ENCODE measurements at regions not wholly inside any gene's neighbourhood (a gene's known extent, or its start where the extent isn't known, plus 50 kb on each side); places are given as distances from the start of the nearest gene placed in this dataset.

- no peak for DNase-seq (ENCODE audit: low read depth)
These were observed 152.0 kb downstream of the CHRM3 start for GRCh38 chr1:239538239-239538988.

DNA sequence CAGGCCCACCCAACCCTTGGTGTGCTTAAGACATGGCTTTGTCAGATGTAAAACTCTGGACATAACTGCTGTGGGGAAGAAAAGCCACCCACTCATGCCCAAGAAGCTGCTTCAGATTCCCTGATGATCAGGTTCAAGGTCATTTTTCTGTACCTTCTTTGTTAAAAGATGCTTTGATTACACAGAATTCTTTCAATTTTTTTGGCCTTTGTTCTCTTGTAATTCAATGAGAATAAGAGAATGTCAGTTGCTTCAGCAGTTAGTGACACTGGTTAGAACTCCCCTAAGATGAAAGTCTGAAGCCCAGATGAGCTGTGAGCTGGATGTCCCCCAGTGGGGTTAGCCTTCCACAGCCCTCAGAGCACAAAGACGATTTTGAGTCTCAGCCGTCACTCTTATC is 152.7 kb downstream of the CHRM3 start:
- DNase-seq (ENCODE audit: low read depth), result no peak

DNA sequence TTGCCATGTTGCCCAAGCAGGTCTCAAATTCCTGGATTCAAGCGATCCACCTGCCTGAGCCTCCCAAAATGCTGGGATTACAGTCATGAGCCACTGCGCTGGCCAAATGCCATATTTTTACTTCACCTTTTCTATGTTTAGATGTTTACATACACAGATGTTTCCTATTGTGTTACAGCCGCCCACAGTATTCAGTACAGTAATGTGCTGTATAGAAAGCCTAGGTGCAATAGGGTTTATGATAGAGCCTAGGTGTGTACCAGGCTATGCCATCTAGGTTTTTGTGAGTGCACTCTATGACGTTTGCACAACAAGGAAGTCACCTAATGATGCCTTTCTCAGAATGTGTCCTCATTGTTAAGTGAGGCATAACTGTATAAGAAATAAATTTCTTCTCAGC is 153.4 kb downstream of the CHRM3 start:
- DNase-seq (ENCODE audit: low read depth), result no peak

- no peak for DNase-seq (ENCODE audit: low read depth)
These were observed 157.5 kb downstream of the CHRM3 start for GRCh38 chr1:239543873-239544272.

DNA sequence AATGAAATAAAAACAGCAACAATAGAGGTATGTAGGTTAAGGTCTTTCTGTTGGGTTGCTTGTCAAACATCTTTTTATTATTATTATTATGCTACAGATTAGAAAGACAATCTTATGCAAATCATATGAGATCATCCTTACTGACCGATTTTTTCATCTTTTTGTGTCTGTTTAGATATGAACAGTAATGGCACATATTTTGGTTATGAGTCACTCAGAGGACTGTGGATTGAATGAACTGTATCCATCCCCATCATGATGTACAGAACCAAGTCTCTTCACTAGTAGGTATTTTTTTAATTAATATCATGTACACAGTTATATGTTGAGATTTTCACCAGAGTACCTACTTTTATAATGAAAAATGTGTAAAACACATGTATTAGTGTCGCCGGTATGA is 159.1 kb downstream of the CHRM3 start:
- no peak for DNase-seq (ENCODE audit: low read depth)

DNA sequence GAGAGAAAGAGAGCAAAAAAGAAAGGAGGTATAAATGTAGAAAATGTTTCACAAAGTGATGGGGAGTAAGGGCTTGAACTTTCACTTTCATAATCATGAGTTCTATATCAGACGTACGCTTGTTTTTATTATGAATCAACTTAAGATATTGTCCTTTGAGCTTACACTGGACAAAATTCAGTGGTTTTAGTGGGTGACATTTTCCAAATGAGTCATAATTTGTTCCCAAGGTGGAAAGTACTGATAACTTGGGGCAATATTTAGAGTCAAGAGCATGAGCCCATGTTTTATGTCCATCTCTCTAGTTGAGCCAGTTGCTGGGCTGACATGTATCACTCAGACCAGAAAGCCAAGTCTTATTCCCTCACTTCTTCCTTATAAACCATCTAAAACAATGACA is 161.6 kb downstream of the CHRM3 start:
- no peak for DNase-seq (ENCODE audit: low read depth)

GRCh38 chr1:239550178-239550577 is 163.8 kb downstream of the CHRM3 start:
- DNase-seq (ENCODE audit: low read depth), result no peak

GRCh38 chr1:239555350-239555749 is 169.0 kb downstream of the CHRM3 start:
- no peak for DNase-seq (ENCODE audit: low read depth)

- DNase-seq (ENCODE audit: low read depth), result no peak
These were observed 172.2 kb downstream of the CHRM3 start for GRCh38 chr1:239558559-239558958.

DNA sequence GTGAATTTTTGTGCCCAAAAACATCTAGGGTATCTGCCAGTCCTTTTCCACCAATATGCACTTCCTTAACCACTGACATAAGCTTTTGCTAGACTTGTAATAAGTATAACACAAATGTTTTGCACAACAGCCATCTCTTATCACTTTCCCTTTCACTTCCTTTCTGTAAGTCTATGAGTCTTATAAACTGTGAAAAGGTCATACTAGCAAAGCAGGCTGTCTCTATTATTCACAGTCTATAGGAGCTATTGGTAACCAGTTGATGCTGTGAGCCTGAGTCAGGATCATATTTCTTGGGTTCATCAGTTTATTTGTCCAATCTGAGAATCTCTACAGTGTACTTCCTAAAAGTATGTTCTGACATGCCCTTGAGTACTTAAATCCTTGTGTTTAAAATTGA is 172.6 kb downstream of the CHRM3 start:
- DNase-seq (ENCODE audit: low read depth), result no peak

GRCh38 chr1:239560921-239561320 is 174.6 kb downstream of the CHRM3 start:
- no peak for DNase-seq (ENCODE audit: low read depth)

DNA sequence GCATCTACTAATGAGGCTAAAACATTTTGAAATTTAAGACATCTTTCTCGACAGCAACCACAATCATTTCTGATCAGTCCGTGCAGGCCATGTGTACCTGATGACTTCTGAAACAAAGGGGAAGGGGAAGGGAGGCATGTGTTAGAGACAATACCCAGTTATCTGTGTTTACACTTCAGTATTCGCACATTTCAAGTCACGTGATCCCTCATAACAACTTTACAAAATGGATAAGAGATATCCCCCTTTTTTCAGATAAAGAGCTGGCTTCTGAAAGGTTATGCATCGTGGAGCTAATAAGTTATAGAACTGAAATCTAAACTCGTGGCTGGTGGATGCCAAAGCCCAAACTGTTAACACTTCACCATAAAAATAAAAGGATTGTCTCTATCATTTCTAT is 175.7 kb downstream of the CHRM3 start:
- no peak for DNase-seq (ENCODE audit: low read depth)

DNA sequence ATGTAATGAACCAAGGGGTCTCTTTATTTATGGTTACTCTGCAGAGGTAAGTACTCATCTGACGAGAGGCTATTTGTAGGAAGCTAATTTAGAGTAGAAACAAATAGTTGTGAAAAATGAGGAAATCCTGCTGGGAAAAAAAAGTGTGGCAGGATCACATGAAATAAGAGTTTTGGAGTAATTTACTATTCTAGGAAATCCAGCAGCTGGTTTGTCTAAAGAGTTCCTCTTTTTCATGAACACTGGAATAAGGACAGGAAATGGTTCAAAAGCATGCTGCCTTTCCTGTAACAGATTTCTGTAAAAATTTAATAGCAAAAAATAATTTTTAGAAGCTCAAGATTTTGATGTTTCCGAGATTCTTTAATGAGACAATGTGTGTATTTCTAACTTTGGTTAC is 177.3 kb downstream of the CHRM3 start:
- no peak for DNase-seq (ENCODE audit: low read depth)

- no peak for DNase-seq (ENCODE audit: low read depth)
These were observed 179.7 kb downstream of the CHRM3 start for GRCh38 chr1:239566074-239566473.

GRCh38 chr1:239570878-239571277 is 184.5 kb downstream of the CHRM3 start:
- DNase-seq (ENCODE audit: low read depth), result no peak

DNA sequence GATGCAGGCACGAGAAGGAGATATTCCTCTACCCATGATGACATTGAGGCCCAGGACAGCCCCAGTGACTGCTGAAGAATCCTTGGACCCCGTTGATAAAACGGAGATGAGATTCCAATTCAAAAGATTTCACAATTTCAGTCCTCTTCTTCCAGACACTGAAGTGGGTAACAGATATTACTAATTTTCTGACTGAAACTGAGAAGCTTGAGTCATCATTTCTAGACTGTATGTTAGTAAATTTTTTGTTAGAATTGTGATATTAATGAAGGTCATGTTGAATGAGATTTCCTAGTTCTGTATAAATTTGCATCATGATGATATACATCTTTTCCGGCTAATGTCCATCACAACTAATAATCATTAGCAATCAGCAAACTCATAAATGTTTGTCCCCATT is 185.8 kb downstream of the CHRM3 start:
- no peak for DNase-seq (ENCODE audit: low read depth)

GRCh38 chr1:239574112-239574511 is 187.7 kb downstream of the CHRM3 start:
- no peak for DNase-seq (ENCODE audit: low read depth)

DNA sequence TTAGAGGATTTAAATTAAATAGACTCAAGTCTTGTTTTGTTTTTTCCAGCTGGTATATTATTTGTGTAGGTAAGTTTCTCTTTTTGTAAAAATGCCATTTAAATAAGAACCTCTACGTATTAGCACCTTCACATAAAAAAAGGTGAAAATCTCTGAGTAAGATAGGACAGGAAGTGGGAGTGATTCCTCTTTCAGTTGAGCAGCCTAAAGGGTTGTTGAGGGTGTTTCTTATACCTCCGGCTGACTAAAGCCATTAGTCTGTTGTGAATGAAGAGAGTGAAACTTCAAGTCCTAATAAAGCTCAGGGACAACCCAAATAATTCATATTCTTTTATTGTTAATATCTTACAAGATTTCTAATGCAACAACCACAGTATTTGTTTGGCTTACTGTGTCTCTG is 188.7 kb downstream of the CHRM3 start:
- DNase-seq (ENCODE audit: low read depth), result no peak

GRCh38 chr1:239583536-239583935 is 197.2 kb downstream of the CHRM3 start:
- no peak for DNase-seq (ENCODE audit: low read depth)

GRCh38 chr1:239586128-239586527 is 199.8 kb downstream of the CHRM3 start:
- DNase-seq (ENCODE audit: low read depth), result no peak

DNA sequence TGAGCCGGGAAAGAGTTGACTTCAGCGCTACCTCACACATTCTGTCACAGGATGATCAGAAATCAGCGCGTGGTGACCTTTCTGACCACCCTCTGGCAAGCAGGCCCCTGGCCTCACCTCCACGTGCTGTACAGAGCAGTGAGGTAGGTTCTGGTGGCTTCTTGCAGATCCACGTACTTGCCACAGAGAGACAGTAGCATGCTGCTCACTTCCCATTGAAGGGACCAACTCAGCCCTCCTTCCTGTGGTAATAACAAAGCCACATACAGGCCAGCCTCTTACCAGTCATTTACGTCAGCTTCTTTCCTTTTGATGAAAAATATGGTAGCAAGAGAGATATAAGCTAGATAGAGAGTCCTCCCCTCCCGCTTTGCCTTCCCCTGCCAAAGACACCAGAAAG is 200.7 kb downstream of the CHRM3 start:
- DNase-seq (ENCODE audit: low read depth), result no peak

DNA sequence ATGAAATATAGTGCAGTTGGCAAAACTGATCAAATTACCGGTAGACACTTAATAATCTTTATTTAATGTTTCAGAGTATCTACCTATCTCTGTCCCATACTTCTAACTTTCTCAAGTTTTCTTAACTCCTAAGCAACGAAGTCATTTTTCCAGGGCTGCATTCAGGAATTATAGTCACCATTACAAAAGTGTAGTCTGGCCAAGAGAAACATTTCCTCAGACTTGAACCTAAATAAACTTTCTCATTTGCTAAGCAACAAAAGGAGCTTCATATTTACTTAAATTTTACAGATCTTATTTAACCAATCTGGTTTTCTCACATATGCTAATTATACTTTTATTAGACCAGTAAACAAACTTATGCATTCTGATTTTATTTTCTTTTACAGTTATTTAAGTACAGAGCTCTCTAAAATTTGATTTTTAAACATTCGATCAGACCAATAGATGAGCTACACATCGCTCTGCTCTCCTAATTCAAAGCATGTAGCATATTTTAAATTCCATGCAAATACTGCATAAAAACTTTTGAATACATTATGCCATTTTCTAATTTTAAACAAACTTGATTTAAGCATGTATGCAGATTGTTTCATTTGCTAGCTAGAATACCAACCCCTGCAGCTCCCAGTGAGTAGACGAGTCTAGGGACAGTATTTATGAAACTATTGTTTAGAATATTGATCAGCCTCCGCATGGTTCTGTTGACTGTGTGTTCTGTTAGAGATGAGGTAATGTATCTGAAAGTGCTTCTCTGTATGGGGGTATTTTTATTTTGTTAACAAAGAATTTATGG is 201.4 kb downstream of the CHRM3 start:
- DNase-seq (ENCODE audit: low read depth), result no peak

DNA sequence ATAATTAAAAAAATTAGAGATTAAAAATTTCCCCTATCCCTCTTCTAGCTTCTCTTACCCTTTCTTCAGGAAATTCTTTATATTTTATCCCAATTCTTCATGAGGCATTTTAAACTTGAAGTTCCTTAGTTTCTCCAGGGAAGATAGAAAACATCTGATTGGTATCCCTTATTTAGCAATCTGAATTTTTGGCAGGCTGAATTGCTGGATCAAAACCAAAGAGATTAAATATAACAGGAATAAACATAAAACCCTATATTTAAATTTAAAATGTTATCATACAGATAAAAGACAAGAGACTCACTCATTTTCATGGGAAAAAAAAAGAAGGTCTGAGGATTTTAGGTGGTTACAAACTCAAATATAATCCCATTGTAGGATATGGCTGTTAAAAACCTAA is 204.2 kb downstream of the CHRM3 start:
- DNase-seq (ENCODE audit: low read depth), result no peak

GRCh38 chr1:239593527-239593926 is 207.2 kb downstream of the CHRM3 start:
- no peak for DNase-seq (ENCODE audit: low read depth)
